DMS53 (cell line): ENCODE measurements at regions not wholly inside any gene's neighbourhood (a gene's known extent, or its start where the extent isn't known, plus 50 kb on each side); places are given as distances from the start of the nearest gene placed in this dataset.
A peak's percentile ranks its signal among the peaks of the same experiment; 100 is the strongest.
"Not testable (repeated sequence)": the region's sequence is repeated elsewhere in the genome, so short reads cannot be mapped to it uniquely, and the experiment has no call there.

Experiments used
- DNase-seq: peaks from one replicate; lab custom pipeline; 2025; lab: John Stamatoyannopoulos, UW

DNA sequence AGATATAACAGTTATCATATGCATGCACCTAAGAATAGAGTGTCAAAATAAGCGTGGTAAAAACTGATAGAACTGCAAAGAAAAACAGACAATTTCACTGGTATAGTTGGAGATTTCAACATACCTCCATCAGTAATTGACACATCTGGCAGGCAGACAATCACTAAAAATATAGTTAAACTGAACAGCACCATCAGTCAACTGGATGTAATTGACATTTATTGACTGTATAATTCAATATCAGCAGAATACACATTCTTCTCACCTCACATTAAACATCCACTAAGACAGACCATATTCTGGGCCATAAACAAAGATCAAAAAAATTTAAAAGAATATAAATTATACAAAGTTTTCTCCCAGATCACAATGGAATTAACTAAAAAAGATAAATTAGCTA is 378.5 kb upstream of the RGPD4 start:
- DNase-seq, result no peak

DNA sequence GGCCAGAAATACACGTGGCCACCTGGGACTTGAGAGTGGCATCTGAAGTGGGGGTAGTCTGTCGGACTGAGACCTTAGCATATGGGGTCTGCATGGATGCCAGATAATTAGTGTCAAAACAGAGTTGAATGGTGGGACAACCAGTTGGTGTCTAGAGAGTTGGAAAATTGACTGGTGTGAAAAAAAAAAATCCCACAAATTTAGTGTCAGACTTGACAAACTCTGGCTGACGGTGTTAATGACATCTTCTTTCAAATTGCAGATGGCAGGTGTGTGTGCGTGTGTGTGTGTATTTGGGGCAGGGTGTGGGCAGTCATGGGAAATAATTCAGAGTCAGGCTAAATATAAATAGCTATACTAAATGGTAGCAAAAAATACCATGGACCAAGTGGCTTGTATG is 365.4 kb upstream of the RGPD4 start:
- DNase-seq, result no peak

DNA sequence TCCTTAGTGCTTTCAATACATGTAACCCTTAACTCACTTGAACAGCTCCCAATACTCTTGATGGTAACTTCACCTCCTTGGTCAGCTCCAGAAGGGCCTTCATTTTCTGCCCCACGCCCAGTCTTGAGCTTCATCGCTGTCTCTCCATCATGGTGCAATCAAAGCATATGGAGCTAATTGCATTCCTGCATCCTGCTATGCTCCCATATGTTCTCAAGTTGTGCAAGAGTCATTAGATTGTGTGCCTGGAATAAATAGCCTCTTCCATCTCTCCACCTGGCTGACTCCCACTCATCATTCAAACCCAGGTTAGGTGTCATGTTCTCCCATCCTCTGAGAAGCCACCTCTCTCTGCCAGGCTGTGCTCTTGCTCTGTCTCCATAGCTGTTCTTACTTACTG is 364.5 kb upstream of the RGPD4 start:
- no peak for DNase-seq

DNA sequence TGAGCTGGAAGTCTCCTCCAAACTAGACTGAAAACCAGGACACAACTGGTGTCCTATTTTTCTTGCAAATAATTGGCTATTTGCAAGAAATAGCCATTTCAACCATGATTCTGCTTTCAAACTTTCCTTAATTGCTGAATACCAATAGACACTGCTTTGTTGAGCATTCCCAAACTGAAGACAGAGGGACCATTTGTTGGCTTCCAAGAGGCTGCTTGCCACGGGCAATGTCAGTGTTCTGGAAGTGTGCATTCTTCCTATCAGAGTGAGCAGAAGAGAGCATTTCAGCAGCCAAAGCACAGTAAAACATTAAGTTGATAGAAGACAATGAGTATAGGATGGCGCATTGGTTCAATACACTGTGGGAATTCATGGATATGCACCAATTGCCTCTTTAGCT is 360.5 kb upstream of the RGPD4 start:
- DNase-seq, result no peak

DNA sequence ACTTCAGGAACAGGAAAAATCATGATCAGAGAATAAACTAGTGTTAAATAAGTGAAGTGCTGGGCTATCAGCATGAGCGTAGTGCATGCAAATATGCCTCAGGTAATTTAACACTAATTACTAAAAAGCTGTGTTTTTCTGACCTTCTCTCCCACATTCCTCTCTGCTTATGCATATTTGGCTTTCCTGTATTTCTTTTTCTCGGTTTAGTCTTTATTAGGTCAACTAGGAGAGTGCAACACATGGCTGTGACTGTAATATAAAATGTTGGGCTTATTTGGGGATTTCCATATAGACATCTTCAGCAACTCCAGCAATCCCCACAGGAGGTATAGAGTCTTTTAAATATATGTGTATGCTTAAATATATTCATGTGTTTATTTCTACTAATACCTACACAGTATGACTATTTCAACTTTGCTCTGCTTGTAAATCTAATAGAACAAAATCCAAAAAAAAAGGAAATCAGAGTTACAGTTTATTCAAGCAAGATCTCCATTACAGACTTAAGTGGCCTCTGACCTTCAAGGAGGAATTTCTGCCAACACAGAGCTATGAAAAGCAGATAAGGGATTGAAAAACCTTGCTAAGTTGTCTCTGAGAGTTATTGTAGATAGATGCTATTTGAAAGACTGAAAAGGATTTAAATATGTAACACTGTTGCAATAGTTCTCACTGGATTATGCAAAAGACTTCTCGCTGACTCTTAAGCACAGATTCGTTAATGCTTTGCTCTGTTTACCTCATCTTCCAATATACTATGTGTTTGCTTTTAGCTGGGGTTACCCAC is 359.5 kb upstream of the RGPD4 start:
- no peak for DNase-seq

DNA sequence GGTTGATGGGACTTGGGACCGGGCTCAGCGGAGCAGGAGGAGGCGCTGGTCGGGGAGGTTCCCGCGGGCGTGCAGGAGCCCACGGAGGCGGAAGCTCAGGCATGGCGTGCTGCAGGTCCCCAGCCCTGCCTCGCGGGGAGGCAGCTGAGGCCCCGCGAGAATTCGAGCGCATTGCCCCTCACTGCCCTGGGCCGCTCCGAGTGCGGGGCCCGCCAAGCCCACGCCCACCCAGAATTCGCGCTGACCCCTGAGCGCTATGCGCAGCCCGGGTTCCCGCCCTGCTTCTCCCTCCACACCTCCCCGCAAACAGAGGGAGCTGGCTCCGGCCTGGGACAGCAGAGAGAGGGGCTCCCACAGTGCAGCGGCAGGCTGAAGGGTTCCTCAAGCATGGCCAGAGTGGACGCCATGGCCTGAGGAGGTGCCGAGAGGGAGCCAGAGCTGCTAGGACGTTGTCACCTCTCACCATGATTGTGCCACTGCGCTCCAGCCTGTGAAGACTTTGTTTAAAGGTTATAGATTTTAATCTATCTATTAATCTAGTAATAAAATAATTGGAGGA is 357.2 kb upstream of the RGPD4 start:
- DNase-seq, result no peak

DNA sequence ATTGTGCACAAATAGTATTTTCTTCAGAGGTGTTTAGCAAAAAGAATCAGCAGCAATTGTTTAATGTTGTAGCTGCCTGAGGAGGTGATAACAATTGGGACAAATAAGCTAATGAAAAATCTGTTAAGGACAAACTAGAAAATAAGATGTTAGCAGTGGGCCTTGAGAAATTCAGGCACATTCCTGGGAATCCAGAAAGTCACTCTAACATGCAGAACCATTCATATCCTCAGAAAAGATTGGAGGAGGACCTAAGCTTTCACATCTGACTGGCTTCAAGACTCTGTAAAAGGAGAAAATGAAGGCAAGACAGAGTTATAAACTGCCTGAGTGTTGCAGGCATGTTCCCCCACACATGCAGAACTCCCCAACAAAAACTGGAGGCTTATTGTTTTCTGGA is 353.5 kb upstream of the RGPD4 start:
- DNase-seq, result no peak

DNA sequence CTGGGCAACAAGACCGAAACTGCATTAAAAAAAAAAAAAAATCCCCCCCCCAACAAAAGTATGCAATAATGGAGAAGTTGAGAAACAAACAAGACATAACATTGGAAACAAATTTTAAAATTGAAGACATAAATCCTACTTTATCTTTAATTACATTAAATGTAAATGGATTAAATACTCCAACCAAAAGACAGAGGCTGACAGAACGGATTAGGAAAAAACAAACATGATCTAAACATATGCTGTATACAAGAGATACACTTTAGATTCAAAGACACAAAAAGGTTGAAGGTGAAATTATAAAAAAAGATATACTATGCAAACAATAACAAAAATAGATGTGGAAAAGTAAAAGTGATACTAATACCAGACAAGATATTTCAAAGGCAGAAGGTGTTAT is 350.8 kb upstream of the RGPD4 start:
- DNase-seq, result no peak

DNA sequence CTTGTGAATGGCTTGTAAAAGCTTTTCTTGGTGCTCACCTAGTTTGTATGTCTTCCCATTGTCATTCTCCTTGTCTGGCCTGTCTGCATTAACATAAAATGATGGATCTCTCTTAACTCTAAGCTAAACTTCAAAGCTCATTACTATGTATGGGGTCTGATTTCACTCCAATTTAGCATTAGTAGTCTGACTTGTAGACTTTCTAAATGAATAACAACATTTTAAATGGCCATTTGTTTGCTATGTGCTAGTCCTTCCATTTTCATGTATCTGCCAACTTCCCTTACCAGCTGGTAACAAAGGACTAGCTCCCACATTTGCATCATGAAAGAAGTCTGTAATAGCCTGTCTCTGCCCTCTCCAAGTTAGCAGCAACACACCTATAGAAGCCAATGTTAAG is 324.2 kb upstream of the RGPD4 start:
- DNase-seq, result no peak

DNA sequence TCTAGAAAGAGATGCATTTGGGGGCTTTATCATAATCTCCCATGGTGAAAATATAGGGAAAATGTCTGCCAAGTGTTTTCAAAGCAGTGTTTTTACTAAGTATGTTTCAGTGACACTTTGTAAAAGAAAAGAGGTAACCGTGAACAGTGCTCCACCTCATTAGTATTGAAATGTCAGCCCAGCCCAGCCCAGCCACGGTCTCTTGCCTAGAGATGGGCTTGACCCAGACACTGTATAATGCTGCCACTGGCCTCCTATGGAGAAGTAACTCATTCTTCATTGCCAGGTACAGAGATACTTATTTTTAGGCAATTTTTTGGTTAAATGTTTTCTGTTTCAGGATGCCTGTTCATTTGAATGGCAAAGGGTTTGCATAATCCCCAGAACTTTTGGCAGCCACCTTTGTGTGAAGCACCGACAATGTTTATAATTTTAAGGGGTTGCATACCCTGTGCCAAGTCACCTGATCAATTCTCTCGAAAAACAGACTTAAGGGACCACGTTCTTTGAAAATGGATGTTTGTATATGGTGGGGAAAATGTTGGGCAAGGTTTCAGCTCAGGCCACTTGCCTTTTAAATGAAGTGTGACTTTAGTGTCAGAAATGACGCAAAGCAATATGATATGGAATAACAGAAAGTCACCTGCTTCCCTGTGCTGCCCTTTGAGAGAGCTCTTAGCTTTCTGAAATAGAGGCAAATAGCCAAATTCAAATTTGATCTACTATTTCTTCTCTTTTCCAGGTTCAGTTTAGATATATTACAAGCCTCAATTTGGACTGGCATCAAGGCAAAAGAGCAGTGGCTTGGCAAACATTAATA is 314.5 kb upstream of the RGPD4 start:
- peak; percentile 97 for DNase-seq

DNA sequence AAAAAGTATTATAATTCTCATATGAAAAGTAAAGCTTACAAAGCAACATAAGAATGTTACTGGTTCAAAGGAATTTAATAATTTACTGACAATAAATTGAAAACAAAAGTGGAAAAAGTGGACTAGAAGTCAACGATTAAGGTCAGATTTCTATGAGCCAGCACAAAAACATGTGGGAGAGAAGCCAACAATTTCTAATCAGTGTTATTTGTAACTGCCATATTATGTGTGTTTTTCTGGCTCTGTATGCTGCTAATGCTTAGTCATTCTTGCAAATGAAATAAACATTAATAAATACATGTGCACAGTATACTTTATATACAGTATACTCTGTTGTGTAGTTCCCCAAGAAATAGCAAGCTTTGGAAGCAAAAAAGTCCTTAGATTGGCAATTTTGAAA is 301.3 kb upstream of the RGPD4 start:
- DNase-seq, result no peak

DNA sequence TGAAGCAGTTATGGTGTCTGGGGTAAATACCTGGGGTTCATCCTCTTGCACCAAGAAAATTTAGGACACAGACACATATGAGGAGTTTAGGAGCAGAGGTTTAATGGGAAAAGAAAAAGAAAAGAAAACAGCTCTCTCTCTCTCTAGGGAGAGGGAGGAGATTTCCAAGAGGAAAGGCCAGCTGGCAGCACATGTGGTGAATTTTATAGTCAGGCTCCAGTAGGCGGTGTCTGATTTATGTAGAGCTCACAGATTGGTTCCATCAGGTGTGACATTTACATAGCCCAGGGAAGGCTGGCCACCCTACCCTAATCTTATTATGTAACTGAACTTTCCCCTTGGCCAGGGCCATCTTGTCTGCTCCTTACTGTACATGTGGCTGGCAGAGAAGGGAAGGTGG is 297.5 kb upstream of the RGPD4 start:
- peak; percentile 96 for DNase-seq

DNA sequence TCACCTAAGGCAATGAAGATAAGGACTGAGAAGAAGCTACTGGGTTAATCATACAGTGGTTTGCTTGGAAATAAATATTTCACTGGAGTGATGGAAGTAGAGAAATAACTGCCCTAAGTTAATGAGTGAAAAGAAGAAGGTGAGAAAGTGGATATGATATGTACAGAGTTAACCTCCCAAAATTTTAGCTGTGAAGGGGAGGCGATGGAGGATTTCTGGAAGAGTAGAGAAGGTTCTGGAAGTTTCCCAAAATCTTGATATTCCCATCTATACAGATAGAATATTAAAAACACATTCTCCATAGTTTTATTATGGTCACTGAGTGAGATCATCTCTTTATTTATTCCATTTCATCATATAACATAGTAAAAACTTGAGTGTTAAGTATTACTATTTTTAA is 296.6 kb upstream of the RGPD4 start:
- DNase-seq, result no peak

DNA sequence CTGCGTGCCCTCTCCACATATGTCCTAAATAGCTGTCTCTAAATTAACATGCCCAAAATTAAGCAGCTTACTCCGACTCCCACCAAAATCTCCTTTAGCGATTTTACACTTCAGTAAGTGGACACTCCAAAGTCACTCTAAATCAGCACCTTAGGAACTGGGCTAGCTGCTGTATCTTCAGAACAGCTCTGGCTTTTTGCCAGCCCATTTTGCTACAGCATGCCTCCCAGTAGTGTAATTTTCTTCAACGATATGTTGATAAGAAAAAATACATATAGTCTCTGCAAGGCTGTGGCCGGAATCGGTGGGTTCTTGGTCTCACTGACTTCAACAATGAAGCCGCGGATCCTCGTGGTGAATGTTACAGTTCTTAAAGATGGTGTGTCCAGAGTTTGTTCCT is 291.8 kb upstream of the RGPD4 start:
- DNase-seq, result no peak

DNA sequence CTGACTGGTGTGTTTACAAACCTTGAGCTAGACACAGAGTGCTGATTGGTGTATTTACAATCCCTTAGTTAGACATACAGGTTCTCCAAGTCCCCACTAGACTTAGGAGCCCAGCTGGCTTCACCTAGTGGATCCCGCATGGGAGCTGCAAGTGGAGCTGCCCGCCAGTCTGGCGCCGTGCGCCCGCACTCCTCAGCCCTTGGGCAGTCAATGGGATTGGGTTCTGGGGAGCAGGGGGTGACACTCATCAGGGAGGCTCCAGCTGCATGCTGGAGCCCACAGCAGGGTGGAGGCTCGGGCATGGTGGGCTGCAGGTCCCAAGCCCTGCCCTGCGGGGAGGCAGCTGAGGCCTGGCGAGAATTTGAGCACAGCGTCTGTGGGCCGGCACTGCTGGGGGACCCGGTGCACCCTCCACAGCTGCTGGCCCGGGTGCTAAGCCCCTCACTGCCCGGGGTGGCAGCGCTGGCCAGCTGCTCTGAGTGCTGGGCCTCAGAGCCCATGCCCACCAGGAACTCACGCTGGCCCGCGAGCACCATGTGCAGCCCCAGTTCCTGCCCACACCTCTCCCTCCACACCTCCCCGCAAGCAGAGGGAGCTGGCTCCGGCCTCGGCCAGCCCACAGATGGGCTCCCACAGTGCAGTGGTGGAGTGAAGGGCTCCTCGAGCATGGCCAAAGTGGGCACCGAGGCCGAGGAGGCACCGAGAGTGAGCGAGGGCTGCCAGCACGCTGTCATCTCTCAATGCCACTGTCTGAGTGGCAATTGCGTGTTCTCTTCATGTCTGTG is 290.6 kb upstream of the RGPD4 start:
- DNase-seq, result not testable (repeated sequence)

DNA sequence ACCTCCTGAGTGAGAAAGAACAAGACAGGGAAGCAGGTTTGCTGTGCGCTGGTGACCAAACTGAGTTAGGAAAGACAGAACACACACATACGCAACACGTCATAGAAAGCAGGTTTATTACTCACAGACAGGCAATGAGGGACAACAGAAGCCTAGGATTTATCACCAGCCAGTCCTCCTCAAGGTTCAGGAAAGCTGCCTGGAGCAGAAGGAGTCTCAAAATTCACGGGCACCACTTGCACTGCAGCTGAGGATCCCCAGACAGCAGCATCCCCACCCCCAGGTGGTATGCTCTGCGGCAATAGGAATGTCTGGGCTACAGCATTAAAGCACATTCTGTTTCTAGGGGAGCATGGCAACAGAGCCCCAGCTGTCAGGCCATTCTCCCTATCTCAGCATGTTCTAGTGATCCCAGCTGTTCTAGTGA is 284.4 kb upstream of the RGPD4 start:
- no peak for DNase-seq

DNA sequence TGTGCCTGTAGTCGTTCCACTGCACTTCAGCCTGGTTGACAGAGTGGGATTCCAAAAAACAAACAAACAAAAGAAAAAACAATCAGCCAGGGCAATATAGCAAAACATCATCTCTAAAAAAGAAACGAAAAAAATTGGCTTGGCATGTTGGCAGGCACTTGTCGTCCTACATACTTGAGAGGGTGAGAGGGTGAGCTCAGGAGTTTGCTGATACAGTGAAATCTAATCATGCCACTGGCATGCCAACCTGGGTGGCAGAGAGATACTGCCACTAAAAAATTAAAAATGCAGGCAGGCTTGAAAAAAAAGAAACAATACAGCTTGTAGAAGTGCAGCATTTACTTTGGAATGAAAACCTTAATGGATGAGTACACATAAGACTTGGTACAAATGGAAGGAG is 282.9 kb upstream of the RGPD4 start:
- no peak for DNase-seq

DNA sequence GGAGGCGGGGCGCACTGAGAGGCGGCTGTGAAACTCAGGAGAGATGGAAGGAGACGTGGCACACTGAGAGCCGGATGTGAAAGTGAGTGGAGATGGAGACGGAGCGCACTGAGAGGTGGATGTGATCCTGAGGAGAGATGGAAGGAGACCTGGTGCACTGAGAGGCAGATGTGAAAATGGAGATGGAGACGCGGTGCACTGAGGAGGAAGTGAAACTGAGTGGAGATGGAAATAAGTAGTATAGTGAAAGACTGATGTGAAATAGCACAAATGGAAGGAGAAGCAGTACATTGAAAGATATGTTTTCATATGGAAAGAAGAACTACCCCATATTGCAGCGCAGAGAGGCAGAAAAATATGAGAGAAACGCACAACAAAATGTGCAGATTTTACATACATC is 281.6 kb upstream of the RGPD4 start:
- no peak for DNase-seq

DNA sequence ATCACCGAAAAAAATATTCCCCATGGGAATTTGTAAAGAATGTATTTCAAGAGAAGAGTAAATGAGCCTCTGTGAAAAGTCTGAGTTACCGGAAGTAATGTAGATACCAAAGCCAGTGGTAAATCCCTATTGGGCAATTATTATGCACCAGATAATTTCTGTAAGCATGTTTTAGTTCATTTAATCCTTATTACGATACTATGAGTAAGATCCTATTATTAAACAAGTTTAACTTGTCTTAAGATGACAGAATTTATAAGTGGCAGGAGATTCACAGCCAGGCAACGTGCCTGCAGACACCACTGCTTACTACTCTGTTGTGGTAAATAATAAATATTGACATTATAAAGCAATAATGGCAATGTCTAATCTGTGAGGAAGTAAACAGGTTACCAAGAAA is 280.8 kb upstream of the RGPD4 start:
- no peak for DNase-seq

DNA sequence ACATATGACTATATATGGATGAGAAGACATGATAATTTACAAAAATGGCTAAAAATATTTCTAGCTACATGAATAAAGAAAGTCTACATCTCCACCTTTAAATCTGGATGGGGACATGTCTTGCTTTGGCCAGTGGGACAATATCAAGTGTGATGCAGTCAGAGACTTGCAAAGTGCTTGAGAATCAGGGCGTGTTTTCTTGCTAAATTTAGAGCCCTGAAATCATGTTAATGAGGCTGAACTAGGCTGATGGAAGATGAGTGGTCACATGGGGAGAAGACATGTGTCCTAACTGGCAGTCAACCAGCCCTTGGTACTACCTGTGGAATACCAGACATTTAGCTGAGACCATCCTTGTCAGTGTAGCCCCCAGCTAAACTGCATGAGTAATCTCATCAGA is 278.5 kb upstream of the RGPD4 start:
- no peak for DNase-seq

DNA sequence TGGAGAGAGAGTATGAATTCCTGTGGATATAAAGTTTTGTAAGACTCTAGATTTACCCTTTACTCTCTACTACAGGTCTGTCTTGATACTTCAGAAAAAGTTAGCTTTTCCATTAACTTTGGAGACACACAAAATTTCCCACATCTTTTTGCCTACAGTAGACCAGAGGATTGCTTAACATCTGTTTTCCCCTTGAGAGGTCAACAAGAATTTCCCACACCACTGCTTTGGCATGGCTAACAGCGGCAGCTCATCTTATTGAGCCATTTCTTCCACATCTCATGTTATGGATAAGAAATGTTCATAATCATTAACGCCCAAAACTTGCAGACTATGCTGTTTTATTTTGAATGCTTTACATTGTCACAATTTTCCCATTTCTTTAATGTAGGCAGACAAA is 273.6 kb upstream of the RGPD4 start:
- no peak for DNase-seq

DNA sequence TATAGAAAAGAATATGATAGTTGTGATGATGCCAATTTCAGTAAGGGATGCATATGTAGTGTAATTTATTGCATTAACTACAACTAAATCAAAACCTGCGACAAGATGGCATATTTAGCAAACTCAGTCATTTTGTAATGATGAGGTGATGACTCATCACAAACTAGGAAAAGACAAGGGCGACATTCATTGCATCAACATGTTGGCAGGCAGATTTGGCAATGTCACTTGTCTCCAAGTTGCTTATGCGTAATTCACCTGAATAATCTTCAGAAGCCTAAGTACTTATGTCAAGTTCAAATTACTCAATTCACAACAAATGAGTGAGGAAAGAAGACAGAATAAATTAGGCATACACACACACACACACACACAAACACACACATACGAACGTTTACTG is 273.2 kb upstream of the RGPD4 start:
- DNase-seq, result no peak
